Stimulated activated naive CD4-positive, alpha-beta T cell (primary cell): ENCODE measurements at regions not wholly inside any gene's neighbourhood (a gene's known extent, or its start where the extent isn't known, plus 50 kb on each side); places are given as distances from the start of the nearest gene placed in this dataset.
"Not testable (repeated sequence)": the region's sequence is repeated elsewhere in the genome, so short reads cannot be mapped to it uniquely, and the experiment has no call there.

Source experiments
- DNase-seq, 6 experiments: peaks; one replicate each; lab custom pipeline; 2025; lab: John Stamatoyannopoulos, UW

- peak; percentile 44 to 89 (median 76) for DNase-seq
These were observed 227.3 kb downstream of the KTN1 start for GRCh38 chr14:55807053-55807880.

GRCh38 chr14:55807881-55808379 lies 227.9 kb downstream of the KTN1 start:
- DNase-seq: no peak

DNA sequence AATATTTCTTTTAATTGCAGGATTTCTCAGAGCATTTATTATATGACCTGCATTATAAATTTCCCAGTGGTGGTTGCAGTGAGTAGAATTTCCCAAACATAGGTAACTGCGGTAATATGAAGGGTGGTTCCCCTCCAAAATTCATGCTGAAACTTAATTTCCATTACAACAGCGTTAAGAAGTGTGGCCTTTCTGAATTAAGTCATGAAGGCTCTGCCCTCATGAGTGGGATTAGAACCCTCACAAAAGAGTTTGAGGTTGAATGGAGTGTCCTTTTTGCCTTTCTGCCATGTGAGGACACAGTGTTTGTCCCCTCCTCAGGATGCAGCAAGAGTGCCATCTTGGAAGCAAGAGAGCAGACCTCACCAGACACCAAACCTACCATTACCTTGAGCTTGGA lies 233.6 kb downstream of the KTN1 start:
- DNase-seq: no peak

DNA sequence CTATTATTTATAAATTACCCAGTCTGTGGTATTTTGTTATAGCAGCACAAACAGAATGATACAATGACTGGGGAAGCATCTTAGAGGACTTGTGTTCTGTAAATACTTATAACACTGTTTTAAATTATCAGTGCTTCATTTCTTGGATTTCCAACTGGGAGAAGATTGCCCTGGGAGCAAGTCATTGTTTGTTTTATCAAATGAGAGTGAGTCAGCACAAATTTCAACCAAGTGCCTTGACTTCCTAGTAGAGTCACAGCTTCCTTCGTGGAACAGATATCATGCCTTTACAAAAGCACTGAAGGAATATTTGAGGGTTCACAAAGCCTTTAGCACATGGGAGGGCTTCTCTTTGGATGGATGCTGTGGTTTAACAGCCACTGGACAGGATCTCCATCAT lies 234.1 kb downstream of the KTN1 start:
- DNase-seq: no peak

GRCh38 chr14:55814873-55815272 lies 234.9 kb downstream of the KTN1 start:
- DNase-seq: no peak

- no peak for DNase-seq
These were observed 236.2 kb downstream of the KTN1 start for GRCh38 chr14:55816225-55816624.

DNA sequence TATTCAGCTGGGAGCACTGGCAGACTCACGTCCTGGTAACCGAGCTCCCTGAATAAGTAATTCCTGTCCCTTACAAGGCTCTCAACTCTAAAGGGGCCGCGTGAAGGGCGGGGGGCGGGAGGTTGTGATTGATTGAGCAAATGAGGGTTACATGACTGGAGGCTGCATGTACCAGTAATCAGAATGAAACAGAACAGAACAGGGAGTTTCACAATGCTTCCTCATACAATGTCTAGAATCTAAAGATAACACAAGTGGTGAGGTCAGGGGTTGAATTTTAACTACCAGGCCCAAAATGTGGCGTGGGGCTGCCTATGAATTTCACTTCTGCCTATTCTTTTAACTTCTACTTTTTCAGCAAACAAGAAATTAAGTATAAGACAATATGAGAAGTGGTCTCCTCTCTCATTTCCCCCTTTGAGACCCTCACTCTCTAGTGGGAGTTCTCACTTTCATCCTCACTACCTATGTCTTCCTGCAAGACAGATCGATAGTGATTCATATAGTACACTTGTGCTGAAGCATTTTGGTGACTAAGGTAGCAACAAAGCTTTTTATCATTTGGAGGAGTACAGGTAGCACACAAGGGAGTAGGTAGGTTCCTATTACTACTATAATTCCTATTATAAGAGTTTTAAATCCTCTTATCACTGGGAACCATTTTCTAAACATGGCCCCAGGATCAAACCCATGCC lies 239.8 kb downstream of the KTN1 start:
- no peak for DNase-seq

DNA sequence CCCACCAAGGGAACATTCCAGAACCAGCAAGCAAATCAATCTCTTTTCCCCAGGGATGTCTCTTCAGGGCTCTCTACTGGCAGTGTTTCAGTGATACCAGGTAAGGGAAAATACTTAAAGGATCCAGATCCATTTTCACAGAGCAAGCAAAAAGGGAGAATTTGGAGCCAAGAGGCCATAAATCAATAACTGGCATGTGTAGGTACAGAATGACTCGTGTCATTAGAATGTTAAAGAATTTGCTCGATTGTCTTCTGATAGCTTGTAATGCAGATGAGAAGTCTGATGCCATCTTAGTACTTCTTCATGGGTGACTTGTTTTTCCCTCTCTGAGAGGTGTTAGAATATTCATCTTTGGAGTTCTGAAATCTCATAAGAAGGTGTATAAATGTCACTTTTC lies 242.9 kb downstream of the KTN1 start:
- DNase-seq: no peak

- no peak for DNase-seq
These were observed 252.3 kb downstream of the KTN1 start for GRCh38 chr14:55832122-55832911.

DNA sequence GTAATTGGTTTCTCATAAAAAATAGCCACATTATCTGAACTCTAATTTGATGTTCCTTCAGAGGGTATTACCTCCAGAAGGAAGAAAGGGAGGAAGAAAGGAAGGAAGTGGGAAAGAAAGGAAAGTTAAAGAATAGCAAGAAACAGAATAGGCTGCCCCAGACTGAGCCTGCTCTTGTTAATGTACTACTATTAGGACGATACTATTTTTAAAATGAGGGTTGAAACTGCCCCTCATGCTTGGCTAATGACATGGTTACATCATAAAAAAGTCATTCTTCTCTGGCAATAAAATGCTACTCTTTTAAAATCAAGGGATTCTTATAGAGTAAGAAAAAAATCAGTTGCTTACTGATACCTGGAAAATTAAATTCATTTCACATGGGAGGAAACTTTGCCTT lies 253.0 kb downstream of the KTN1 start:
- DNase-seq: no peak

DNA sequence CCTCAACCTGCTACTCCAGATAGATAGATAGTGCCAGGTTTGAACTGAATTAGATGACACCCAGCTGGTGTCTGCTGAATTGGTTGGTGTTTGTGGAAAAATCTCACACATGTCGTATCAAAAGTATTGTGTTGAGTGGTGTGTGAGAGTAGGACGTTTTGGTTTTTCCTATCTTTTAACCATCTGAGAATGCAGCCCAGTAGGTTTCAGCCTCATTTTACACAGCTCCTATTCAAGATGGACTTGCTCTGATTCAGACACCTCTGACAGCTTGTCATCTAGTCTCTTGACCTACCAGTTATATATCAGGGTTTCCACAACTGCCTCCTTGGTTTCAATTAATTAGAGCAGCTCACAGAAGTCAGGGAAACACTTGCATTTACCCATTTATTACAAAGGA lies 254.4 kb downstream of the KTN1 start:
- no peak for DNase-seq

DNA sequence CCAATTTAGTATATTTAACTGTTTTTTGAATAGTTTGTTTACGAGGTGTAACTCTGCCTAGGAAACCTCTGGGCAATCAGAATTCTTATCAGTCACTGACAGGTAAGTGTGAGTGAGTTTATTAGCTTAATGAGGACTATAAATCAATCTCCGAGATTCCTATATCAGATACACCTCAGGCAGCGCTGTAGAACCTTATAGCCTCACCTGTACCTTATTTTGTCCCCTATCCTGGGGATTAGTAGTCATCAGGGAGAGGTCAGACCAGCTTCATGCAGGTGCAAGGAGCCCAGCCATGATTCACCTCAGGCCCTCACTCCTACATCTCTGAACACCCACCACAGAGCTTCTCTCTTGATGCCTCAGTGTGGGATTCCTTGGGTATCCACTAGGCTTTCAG lies 256.0 kb downstream of the KTN1 start:
- DNase-seq: no peak

DNA sequence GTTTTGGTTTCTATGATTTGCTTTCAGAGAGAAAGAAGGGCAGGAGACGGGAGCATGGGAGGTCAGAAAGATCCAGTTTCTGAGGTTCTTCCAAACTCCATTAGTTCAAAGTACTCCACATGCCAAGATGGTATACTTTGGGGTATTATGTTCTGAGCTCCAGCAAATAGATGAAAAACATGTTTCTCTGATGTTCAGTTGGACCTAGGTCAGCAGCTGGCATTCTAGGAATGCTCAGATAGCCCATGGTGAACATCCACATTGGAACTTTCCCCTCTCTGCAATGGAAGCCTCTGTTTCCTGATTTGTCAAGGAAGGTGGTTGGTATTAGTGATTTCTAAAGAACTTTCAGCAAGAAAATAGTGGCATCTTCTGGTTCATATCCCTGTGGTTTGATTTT lies 257.5 kb downstream of the KTN1 start:
- no peak for DNase-seq

GRCh38 chr14:55838529-55839052 lies 258.6 kb downstream of the KTN1 start:
- no peak for DNase-seq

- DNase-seq: not testable (repeated sequence)
These were observed 259.4 kb downstream of the KTN1 start for GRCh38 chr14:55839301-55839947.

GRCh38 chr14:55840821-55841220 lies 260.8 kb downstream of the KTN1 start:
- DNase-seq: no peak

- no peak for DNase-seq
These were observed 261.6 kb downstream of the KTN1 start for GRCh38 chr14:55841625-55842024.

GRCh38 chr14:55843718-55844403 lies 263.9 kb downstream of the KTN1 start:
- DNase-seq: no peak

DNA sequence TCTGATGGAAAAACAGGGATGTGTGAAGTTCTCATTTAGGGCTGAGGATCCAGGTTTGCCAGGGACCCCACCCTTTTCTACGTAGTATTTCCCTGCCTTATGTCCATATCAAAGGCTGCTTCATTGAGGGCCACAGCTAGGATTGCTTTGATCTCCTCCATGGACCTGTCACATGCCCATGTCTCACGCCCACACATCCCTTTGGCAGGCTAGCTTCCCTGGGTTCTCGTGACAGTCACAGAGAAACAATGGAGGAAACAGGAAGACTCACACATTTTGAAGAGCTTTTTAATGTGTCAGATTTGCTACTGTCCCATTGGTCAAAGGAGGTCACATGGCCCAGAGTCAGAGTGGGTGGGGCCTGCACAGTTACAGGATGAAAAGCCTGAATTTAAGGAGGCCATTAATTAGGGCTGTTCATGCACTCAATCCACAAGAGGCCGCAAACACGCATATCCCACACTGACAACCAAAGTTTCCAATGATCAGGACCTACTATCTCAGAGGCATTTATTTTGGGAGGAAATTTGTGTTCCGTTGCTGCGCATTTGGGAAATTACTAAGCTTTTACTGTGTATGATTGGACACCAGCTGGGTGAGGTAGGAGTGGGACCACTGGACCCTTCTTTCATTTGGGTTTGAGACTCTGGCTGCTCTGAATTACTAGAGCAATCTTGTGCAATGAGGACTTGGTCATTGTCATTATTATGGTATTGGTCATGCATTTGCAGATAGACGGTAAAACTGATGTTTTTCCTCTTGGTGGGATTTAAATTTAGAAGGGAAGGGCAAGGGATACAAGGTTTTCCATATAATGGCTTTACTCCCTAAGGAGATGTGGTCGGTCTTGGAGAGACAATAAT lies 266.2 kb downstream of the KTN1 start:
- DNase-seq: no peak

DNA sequence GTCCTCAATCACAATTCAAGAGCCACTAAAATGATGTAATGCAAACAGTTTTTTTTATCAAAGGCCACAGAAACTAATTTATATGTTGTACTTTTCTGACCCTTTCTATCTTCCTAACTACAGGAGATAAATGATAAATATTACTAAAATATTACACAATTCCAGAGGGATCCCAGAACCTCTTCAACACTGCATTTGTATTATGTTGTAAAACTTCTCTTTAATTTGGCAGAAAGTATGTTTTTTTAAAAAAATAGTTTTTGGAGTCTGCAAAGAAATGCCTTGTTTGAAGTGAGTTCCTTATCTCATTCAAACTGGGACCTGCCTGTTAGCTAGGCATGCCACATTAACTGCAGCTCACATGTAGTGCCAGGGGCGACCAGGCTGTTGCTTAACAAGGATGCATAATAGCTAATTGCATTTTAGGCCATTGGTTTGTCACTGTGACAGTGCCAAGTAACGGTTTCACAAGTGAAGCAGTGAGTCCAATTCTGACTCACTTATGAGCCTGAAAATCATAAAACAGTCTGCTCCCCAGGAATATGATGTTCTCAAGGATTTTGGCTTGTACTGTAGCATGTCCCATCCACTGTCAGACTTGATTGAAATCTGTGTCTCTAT lies 266.9 kb downstream of the KTN1 start:
- DNase-seq: no peak
